SK-N-SH treated with all-trans-retinoic acid at 6 μM for 48 hours (cell line): ENCODE measurements at regions not wholly inside any gene's neighbourhood (a gene's known extent, or its start where the extent isn't known, plus 50 kb on each side); places are given as distances from the start of the nearest gene placed in this dataset.

Experiments used
- TF ChIP-seq, protein P1 (sequence below): fragments of 250-450 bp; sonication (Bioruptor Pico); IDR thresholded peaks from 2 replicates; pipeline ENCODE4 v1.8.0; 2020; ENCODE audit warnings: mild to moderate bottlenecking, moderate library complexity, borderline replicate concordance
- TF ChIP-seq, protein P2 (sequence below): fragments of 250-450 bp; sonication (Bioruptor Pico); IDR thresholded peaks from 2 replicates; pipeline ENCODE4 v1.5.1; 2021; ENCODE audit warnings: mild to moderate bottlenecking, moderate library complexity
- TF ChIP-seq, protein P3 (sequence below): fragments of 250-450 bp; sonication (Bioruptor Pico); IDR thresholded peaks from 2 replicates; pipeline ENCODE4 v1.5.0; 2020; ENCODE audit warnings: mild to moderate bottlenecking, moderate library complexity

DNA sequence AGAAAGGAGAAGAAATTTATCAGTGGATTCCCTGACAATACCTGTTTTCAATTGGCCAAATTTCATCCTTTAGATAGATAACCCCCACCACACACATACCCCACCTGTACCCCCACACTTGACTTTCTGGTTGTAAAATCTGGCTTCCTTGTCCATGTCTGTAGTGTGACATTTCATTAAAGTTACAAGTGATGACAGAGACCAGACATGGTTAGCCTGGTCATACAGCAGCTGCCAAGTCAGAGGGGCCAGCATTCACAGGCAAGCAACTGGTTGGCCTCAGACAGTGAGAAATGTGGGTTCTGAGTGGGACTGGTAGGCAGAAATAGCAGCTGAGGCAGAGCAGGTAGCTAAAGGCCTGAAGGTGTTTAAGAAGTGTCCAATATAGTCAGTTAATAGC lies 238.6 kb upstream of the SOX14 start:
- TF ChIP-seq, protein P1, sequence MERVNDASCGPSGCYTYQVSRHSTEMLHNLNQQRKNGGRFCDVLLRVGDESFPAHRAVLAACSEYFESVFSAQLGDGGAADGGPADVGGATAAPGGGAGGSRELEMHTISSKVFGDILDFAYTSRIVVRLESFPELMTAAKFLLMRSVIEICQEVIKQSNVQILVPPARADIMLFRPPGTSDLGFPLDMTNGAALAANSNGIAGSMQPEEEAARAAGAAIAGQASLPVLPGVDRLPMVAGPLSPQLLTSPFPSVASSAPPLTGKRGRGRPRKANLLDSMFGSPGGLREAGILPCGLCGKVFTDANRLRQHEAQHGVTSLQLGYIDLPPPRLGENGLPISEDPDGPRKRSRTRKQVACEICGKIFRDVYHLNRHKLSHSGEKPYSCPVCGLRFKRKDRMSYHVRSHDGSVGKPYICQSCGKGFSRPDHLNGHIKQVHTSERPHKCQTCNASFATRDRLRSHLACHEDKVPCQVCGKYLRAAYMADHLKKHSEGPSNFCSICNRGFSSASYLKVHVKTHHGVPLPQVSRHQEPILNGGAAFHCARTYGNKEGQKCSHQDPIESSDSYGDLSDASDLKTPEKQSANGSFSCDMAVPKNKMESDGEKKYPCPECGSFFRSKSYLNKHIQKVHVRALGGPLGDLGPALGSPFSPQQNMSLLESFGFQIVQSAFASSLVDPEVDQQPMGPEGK (CRISPR knock-in tag) = no peak
- TF ChIP-seq, protein P2, sequence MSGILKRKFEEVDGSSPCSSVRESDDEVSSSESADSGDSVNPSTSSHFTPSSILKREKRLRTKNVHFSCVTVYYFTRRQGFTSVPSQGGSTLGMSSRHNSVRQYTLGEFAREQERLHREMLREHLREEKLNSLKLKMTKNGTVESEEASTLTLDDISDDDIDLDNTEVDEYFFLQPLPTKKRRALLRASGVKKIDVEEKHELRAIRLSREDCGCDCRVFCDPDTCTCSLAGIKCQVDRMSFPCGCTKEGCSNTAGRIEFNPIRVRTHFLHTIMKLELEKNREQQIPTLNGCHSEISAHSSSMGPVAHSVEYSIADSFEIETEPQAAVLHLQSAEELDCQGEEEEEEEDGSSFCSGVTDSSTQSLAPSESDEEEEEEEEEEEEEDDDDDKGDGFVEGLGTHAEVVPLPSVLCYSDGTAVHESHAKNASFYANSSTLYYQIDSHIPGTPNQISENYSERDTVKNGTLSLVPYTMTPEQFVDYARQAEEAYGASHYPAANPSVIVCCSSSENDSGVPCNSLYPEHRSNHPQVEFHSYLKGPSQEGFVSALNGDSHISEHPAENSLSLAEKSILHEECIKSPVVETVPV (CRISPR knock-in tag) = no peak
- TF ChIP-seq, protein P3, sequence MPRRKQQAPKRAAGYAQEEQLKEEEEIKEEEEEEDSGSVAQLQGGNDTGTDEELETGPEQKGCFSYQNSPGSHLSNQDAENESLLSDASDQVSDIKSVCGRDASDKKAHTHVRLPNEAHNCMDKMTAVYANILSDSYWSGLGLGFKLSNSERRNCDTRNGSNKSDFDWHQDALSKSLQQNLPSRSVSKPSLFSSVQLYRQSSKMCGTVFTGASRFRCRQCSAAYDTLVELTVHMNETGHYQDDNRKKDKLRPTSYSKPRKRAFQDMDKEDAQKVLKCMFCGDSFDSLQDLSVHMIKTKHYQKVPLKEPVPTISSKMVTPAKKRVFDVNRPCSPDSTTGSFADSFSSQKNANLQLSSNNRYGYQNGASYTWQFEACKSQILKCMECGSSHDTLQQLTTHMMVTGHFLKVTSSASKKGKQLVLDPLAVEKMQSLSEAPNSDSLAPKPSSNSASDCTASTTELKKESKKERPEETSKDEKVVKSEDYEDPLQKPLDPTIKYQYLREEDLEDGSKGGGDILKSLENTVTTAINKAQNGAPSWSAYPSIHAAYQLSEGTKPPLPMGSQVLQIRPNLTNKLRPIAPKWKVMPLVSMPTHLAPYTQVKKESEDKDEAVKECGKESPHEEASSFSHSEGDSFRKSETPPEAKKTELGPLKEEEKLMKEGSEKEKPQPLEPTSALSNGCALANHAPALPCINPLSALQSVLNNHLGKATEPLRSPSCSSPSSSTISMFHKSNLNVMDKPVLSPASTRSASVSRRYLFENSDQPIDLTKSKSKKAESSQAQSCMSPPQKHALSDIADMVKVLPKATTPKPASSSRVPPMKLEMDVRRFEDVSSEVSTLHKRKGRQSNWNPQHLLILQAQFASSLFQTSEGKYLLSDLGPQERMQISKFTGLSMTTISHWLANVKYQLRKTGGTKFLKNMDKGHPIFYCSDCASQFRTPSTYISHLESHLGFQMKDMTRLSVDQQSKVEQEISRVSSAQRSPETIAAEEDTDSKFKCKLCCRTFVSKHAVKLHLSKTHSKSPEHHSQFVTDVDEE (CRISPR knock-in tag) = no peak
